Urothelium cell line (cell line): ENCODE measurements at regions not wholly inside any gene's neighbourhood (a gene's known extent, or its start where the extent isn't known, plus 50 kb on each side); places are given as distances from the start of the nearest gene placed in this dataset.
"Not testable (repeated sequence)": the region's sequence is repeated elsewhere in the genome, so short reads cannot be mapped to it uniquely, and the experiment has no call there.

Source experiments
- DNase-seq: peaks from one replicate; pipeline ENCODE4 v3.0.0; 2011; ENCODE audit warnings: low spot score, mixed read lengths
- FAIRE-seq: peaks from 2 replicates; lab custom pipeline; 2011; peaks lifted over from hg19 to GRCh38; lab: Jason Lieb, UNC

- FAIRE-seq (no peak), DNase-seq (no peak)
Measured at GRCh38 chr16:72657791-72658190, 390.1 kb downstream of the ZFHX3 start.

GRCh38 chr16:72657164-72657563, 390.8 kb downstream of the ZFHX3 start:
- DNase-seq = no peak
- FAIRE-seq = no peak

GRCh38 chr16:72654535-72654934, 393.4 kb downstream of the ZFHX3 start:
- FAIRE-seq (no peak), DNase-seq (no peak)

- DNase-seq = no peak
- no peak for FAIRE-seq
Measured at GRCh38 chr16:72649254-72649944, 398.5 kb downstream of the ZFHX3 start.

GRCh38 chr16:72646615-72647014, 401.3 kb downstream of the ZFHX3 start:
- no peak for DNase-seq
- FAIRE-seq = no peak

- DNase-seq (no peak), FAIRE-seq (no peak)
Measured at GRCh38 chr16:72645538-72645937, 402.4 kb downstream of the ZFHX3 start.

GRCh38 chr16:72644911-72645310, 403.0 kb downstream of the ZFHX3 start:
- no peak for FAIRE-seq
- no peak for DNase-seq

- FAIRE-seq = no peak
- DNase-seq = no peak
Measured at GRCh38 chr16:72639494-72639893, 408.4 kb downstream of the ZFHX3 start.

- no peak for FAIRE-seq
- no peak for DNase-seq
Measured at GRCh38 chr16:72637306-72637705, 410.6 kb downstream of the ZFHX3 start.

- FAIRE-seq = no peak
- DNase-seq = no peak
Measured at GRCh38 chr16:72635694-72636093, 412.2 kb downstream of the ZFHX3 start.

GRCh38 chr16:72635104-72635503, 412.8 kb downstream of the ZFHX3 start:
- DNase-seq = no peak
- no peak for FAIRE-seq

GRCh38 chr16:72627182-72627896, 420.6 kb downstream of the ZFHX3 start:
- DNase-seq, FAIRE-seq: not testable (repeated sequence)

- FAIRE-seq (no peak), DNase-seq (no peak)
Measured at GRCh38 chr16:72626623-72627022, 421.3 kb downstream of the ZFHX3 start.

- FAIRE-seq (no peak), DNase-seq (no peak)
Measured at GRCh38 chr16:72621651-72622050, 426.3 kb downstream of the ZFHX3 start.

- DNase-seq (no peak), FAIRE-seq (no peak)
Measured at GRCh38 chr16:72620853-72621252, 427.1 kb downstream of the ZFHX3 start.

GRCh38 chr16:72620348-72620747, 427.6 kb downstream of the ZFHX3 start:
- no peak for DNase-seq
- no peak for FAIRE-seq

- no peak for FAIRE-seq
- DNase-seq = no peak
Measured at GRCh38 chr16:72615856-72616255, 432.1 kb downstream of the ZFHX3 start.

- FAIRE-seq = no peak
Measured at GRCh38 chr16:72612718-72613117, 435.2 kb downstream of the ZFHX3 start.

GRCh38 chr16:72612256-72612655, 435.7 kb downstream of the ZFHX3 start:
- DNase-seq = no peak
- no peak for FAIRE-seq

More at GRCh38 chr16:72612718-72613117, 435.2 kb downstream of the ZFHX3 start:
- no peak for DNase-seq

GRCh38 chr16:72609933-72610332, 438.0 kb upstream of the PMFBP1 start:
- DNase-seq = no peak
- FAIRE-seq = no peak

GRCh38 chr16:72609066-72609465, 437.1 kb upstream of the PMFBP1 start:
- FAIRE-seq (no peak), DNase-seq (no peak)

GRCh38 chr16:72604375-72604774, 432.4 kb upstream of the PMFBP1 start:
- no peak for DNase-seq
- FAIRE-seq = no peak
